HFF-Myc (cell line): ENCODE measurements at regions not wholly inside any gene's neighbourhood (a gene's known extent, or its start where the extent isn't known, plus 50 kb on each side); places are given as distances from the start of the nearest gene placed in this dataset.

Source experiments
- DNase-seq: peaks from one replicate; pipeline ENCODE4 v3.0.0-alpha.2; 2011; ENCODE audit warnings: low read depth; ENCODE audit errors: extremely low read depth
- H3K4me3 ChIP-seq: replicated peaks from 2 replicates; pipeline ENCODE4 v1.5.1; 2011; ENCODE audit warnings: low read depth, mild to moderate bottlenecking, control low read depth, low read length
- TF ChIP-seq, protein P1 (sequence below): IDR thresholded peaks from 2 replicates; pipeline ENCODE4 v1.5.1; 2012; ENCODE audit warnings: mild to moderate bottlenecking, low read depth, low read length, control low read depth; ENCODE audit errors: missing control alignments

DNA sequence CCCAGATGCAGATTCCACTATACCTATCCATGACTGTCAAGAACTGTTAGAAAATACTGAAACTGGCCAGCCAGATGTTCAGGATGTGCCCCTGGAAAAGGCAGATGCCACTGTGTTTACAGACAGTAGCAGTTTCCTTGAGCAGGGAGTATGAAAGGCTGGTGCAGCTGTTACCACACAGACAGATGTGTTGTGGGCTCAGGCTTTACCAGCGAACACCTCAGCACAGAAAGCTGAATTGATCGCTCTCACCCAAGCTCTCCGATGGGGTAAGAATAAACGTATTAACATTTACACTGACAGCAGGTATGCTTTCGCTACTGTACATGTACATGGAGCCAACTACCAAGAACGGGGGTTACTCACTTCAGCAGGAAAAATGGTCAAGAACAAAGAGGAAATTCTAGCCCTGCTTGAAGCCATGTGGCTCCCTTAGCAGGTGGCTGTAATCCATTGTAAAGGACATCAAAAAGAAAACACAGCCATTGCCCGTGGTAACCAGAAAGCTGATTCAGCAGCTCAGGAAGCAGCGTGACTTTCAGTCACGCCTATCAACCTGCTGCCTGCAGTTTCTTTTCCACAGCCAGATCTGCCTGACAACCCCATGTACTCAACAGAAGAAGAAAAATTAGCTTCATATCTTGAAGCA, 459.7 kb upstream of the HTR1E start:
- TF ChIP-seq, protein P1, sequence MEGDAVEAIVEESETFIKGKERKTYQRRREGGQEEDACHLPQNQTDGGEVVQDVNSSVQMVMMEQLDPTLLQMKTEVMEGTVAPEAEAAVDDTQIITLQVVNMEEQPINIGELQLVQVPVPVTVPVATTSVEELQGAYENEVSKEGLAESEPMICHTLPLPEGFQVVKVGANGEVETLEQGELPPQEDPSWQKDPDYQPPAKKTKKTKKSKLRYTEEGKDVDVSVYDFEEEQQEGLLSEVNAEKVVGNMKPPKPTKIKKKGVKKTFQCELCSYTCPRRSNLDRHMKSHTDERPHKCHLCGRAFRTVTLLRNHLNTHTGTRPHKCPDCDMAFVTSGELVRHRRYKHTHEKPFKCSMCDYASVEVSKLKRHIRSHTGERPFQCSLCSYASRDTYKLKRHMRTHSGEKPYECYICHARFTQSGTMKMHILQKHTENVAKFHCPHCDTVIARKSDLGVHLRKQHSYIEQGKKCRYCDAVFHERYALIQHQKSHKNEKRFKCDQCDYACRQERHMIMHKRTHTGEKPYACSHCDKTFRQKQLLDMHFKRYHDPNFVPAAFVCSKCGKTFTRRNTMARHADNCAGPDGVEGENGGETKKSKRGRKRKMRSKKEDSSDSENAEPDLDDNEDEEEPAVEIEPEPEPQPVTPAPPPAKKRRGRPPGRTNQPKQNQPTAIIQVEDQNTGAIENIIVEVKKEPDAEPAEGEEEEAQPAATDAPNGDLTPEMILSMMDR, result no peak
- no peak overlapping the region for H3K4me3 ChIP-seq
- DNase-seq, result no peak

DNA sequence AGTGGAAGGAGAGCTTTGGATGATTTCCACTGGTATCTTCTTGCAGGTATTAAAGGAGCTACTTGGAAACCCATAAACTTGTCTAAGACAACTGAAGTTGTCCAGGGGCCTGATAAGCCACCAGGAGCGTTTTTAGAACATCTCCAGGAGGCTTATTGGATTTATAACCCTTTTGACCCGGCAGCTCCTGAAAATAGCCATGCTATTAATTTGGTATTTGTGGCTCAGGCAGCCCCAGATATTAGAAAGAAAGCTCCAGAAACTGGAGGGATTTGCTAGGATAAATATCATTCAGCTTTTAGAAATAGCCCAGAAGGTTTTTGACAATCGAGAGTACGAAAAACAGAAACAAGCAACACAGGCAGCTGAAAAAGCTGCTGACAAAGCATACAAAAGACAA, 461.0 kb upstream of the HTR1E start:
- H3K4me3 ChIP-seq, result no peak overlapping the region
- no peak for DNase-seq
- TF ChIP-seq, protein P1, result no peak

DNA sequence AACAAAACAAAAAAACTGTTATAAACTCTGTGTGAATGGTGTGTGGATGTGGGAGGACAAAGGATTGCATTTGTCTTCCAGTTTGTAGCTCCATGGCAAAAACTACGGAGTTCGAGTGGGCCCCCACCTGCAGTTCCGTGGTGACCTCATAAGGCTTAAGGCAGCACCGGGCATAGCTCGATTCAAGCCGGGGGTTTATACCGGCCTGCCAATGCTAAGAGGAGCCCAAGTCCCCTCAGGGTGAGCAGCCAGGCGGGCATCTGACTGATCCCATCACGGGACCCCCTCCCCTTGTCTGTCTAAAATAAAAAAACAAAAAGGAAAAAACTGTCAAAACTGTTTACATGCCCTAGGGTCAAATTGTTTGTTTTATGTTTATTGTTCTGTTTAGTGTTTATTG, 463.2 kb upstream of the HTR1E start:
- TF ChIP-seq, protein P1, result no peak
- no peak for DNase-seq
- H3K4me3 ChIP-seq, result no peak overlapping the region

DNA sequence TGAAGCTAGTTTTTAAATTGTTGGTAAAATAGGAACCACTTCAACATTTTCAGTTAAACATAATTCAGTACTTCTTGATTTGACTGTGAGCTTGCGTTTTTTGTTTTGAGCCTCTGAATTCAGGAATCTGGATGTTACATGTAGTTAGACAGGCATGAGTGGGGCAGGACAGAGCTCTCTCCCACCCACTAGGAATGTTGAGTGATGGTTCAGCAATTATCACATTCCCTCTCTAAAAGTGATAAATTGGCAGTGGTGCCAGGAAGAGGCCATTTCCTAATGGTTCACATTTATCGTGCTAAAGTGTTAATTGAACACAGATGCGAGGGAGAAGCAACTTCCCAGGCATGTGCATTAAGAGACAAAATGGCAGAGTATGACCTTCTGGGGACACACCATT, 465.5 kb upstream of the HTR1E start:
- no peak overlapping the region for H3K4me3 ChIP-seq
- TF ChIP-seq, protein P1, result no peak
- DNase-seq, result no peak

DNA sequence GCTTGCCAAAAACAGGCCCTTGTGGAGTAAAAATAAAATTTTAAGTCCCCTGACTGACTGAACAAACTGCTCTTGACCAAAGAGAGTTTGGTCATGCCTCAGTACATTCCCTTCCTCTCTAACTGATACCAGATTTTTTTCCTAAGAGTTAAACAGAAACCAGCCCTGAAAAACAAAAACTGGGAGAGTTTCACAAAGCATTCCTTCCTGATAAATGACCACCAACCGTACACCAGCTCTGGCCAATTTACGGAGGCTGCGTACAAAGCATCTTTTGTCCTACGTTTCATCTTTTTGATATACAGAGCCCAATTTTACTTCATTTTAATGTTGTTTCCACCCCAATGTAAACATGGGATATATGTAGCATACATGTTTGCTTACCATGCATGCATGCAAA, 477.4 kb upstream of the HTR1E start:
- TF ChIP-seq, protein P1, result no peak
- H3K4me3 ChIP-seq, result no peak overlapping the region
- no peak for DNase-seq

DNA sequence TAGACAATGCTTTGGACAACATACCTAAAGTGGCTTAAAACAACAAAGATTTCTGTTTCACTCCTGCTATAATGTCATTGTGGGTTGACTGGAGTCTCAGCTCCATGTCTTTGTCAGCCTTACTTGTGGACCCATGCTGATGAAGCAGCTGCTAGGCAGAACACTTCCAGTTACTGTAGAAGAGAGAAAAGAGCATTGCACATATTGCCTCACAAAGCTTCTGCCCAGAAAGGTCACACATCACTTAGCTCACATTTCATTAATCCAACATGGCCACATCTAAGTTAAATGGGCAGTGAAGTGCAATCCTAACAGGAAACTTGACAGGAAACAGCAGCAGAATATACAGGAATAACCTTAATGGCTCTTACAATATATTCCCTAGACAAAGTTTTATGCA, 480.5 kb upstream of the HTR1E start:
- TF ChIP-seq, protein P1, result no peak

DNA sequence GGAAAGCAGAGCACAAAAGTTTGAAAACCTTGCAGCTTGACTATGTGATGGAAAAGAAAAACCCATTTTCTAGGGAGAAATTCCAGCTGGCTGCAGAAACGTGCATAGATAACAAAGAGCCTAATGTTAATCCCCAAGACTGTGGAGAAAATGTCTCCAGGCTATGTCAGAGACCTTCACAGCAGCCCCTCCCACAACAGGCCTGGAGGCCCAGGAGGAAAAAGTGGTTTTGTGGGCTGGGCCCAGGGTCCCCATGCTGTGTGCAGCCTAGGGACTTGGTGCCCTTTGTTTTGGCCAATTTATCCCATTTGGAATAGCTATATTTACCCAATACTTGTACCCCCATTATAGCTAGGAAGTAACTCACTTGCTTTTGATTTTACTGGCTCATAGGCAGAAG, 484.1 kb upstream of the HTR1E start:
- H3K4me3 ChIP-seq, result no peak overlapping the region
- DNase-seq, result no peak
- TF ChIP-seq, protein P1, result no peak

More for the DNA sequence above, 480.5 kb upstream of the HTR1E start:
- DNase-seq, result no peak
- no peak overlapping the region for H3K4me3 ChIP-seq
